ENCODE measurements at regions not wholly inside any gene's neighbourhood (a gene's known extent, or its start where the extent isn't known, plus 50 kb on each side); places are given as distances from the start of the nearest gene placed in this dataset.

GRCh38 chr1:82377201-82377884 lies 576.6 kb downstream of the ADGRL2 start:
- no peak for TF ChIP-seq POLR2A (IDR thresholded peaks at IDR 0.05; ENCODE audit: low read depth, low read length)
- TF ChIP-seq, protein P1, sequence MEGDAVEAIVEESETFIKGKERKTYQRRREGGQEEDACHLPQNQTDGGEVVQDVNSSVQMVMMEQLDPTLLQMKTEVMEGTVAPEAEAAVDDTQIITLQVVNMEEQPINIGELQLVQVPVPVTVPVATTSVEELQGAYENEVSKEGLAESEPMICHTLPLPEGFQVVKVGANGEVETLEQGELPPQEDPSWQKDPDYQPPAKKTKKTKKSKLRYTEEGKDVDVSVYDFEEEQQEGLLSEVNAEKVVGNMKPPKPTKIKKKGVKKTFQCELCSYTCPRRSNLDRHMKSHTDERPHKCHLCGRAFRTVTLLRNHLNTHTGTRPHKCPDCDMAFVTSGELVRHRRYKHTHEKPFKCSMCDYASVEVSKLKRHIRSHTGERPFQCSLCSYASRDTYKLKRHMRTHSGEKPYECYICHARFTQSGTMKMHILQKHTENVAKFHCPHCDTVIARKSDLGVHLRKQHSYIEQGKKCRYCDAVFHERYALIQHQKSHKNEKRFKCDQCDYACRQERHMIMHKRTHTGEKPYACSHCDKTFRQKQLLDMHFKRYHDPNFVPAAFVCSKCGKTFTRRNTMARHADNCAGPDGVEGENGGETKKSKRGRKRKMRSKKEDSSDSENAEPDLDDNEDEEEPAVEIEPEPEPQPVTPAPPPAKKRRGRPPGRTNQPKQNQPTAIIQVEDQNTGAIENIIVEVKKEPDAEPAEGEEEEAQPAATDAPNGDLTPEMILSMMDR (conservative IDR thresholded peaks at IDR 0.05; ENCODE audit: low read depth, low read length): no peak
- TF ChIP-seq CEBPB (IDR thresholded peaks at IDR 0.05; ENCODE audit: low read depth, low read length): no peak
- no peak for TF ChIP-seq SMC3 (IDR thresholded peaks at IDR 0.05; ENCODE audit: low read depth, low read length)
- TF ChIP-seq, protein P2, sequence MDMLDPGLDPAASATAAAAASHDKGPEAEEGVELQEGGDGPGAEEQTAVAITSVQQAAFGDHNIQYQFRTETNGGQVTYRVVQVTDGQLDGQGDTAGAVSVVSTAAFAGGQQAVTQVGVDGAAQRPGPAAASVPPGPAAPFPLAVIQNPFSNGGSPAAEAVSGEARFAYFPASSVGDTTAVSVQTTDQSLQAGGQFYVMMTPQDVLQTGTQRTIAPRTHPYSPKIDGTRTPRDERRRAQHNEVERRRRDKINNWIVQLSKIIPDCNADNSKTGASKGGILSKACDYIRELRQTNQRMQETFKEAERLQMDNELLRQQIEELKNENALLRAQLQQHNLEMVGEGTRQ (IDR thresholded peaks at IDR 0.05; ENCODE audit: low read depth, low read length): no peak
- no peak for TF ChIP-seq RCOR1 (IDR thresholded peaks at IDR 0.05; ENCODE audit: insufficient replicate concordance, low read length)
- no peak for TF ChIP-seq RAD21 (IDR thresholded peaks at IDR 0.05; ENCODE audit: low read length)
- no peak for TF ChIP-seq MAFK (IDR thresholded peaks at IDR 0.05; ENCODE audit: low read depth, low read length)
- no peak for TF ChIP-seq MXI1 (IDR thresholded peaks at IDR 0.05; ENCODE audit: borderline replicate concordance, low read depth, low read length)
